MM.1S (cell line): ENCODE measurements at regions not wholly inside any gene's neighbourhood (a gene's known extent, or its start where the extent isn't known, plus 50 kb on each side); places are given as distances from the start of the nearest gene placed in this dataset.

Source experiments
- EZH2phosphoT487 ChIP-seq: fragments of 300-600 bp; sonication (generic); IDR thresholded peaks from 2 replicates; pipeline ENCODE4 v1.6.1; 2018; ENCODE audit warnings: antibody characterized with exemption, low read length
- TF ChIP-seq, protein P1 (sequence below): fragments of 300-600 bp; sonication (generic); IDR thresholded peaks from 2 replicates; pipeline ENCODE4 v1.5.1; 2016; ENCODE audit warnings: antibody characterized with exemption, low read length, mixed read lengths

DNA sequence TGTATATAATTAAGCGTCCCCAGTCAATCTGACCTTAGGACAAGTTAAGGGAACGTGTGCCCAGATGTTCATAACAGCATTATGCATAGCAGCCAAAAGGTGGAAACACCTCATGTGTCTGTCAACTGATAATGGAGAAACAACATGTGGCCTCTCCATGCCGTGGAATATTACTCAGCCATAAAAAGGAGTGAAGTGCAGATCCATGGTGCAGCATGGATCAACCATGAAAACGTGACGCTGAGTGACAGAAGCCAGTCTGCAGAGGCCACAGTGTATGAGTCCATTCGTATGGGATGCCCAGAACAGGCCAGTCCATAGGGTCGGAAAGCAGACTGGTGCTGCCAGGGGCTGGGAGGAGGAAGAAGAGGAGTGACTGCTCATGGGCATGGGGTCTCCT is 161.0 kb upstream of the CIBAR2 start:
- TF ChIP-seq, protein P1, sequence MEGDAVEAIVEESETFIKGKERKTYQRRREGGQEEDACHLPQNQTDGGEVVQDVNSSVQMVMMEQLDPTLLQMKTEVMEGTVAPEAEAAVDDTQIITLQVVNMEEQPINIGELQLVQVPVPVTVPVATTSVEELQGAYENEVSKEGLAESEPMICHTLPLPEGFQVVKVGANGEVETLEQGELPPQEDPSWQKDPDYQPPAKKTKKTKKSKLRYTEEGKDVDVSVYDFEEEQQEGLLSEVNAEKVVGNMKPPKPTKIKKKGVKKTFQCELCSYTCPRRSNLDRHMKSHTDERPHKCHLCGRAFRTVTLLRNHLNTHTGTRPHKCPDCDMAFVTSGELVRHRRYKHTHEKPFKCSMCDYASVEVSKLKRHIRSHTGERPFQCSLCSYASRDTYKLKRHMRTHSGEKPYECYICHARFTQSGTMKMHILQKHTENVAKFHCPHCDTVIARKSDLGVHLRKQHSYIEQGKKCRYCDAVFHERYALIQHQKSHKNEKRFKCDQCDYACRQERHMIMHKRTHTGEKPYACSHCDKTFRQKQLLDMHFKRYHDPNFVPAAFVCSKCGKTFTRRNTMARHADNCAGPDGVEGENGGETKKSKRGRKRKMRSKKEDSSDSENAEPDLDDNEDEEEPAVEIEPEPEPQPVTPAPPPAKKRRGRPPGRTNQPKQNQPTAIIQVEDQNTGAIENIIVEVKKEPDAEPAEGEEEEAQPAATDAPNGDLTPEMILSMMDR = no peak
- no peak for TF ChIP-seq EZH2phosphoT487
